Mucosa of descending colon (tissue), 3 donors: ENCODE measurements at regions not wholly inside any gene's neighbourhood (a gene's known extent, or its start where the extent isn't known, plus 50 kb on each side); places are given as distances from the start of the nearest gene placed in this dataset.
"Not testable (repeated sequence)": the region's sequence is repeated elsewhere in the genome, so short reads cannot be mapped to it uniquely, and the experiment has no call there.

ENCODE experiments used
- ATAC-seq: fragments of 200-7000 bp; cut with Tn5 transposase; one replicate; pipeline ENCODE4 v1.9.1; 2020; ENCODE audit warnings: mild to moderate bottlenecking, moderate library complexity
- DNase-seq, 3 donors: peaks; one replicate each; pipeline ENCODE4 v3.0.0-alpha.2; 2020
- H3K36me3 ChIP-seq: fragments of 200-600 bp; one replicate; pipeline ENCODE4 v1.8.0; 2021; ENCODE audit warnings: low read depth, mild to moderate bottlenecking
- H3K4me1 ChIP-seq: fragments of 200-600 bp; one replicate; pipeline ENCODE4 v1.8.0; 2021; ENCODE audit warnings: low read depth, mild to moderate bottlenecking
- H3K4me3 ChIP-seq: fragments of 200-600 bp; one replicate; pipeline ENCODE4 v1.8.0; 2021; ENCODE audit warnings: mild to moderate bottlenecking
- H3K9me3 ChIP-seq: fragments of 200-600 bp; one replicate; pipeline ENCODE4 v1.8.0; 2021; ENCODE audit warnings: mild to moderate bottlenecking
- intact Hi-C, 2 donors: fragments of 100-400 bp; cut with DNase I in 1 of 2; cut with micrococcal nuclease in 1 of 2; formaldehyde crosslinking; loops; one replicate each; pipeline versions ENCODE4 v1.11.0 to v1.11.1; 2022; cut with DNase I, micrococcal nuclease
- donor health status: DM: no; HTN: no; CAD: no; lungs with moderate emphysema.
- donor health status: DM: no; HTN: no; CAD: no.
- donor health status: DM: no; HTN: yes; CAD: no.

- DNase-seq, H3K36me3 ChIP-seq, ATAC-seq, H3K4me1 ChIP-seq, intact Hi-C loops, H3K4me3 ChIP-seq: not testable (repeated sequence)
- peaks cover 69% of the 10 kb centered on the region for H3K9me3 ChIP-seq
These were observed 139.7 kb upstream of the TPTE start for GRCh38 chr21:10381687-10382060.

- H3K36me3 ChIP-seq, H3K4me1 ChIP-seq, H3K4me3 ChIP-seq, intact Hi-C loops, ATAC-seq: not testable (repeated sequence)
- DNase-seq: peak in 1 of 3 donors; percentile 23
- H3K9me3 ChIP-seq: peaks cover 68% of the 10 kb centered on the region
These were observed 139.2 kb upstream of the TPTE start for GRCh38 chr21:10382135-10382534.

GRCh38 chr21:10382580-10382979 lies 138.8 kb upstream of the TPTE start:
- intact Hi-C loops, H3K4me1 ChIP-seq, ATAC-seq, DNase-seq, H3K36me3 ChIP-seq, H3K4me3 ChIP-seq: not testable (repeated sequence)
- H3K9me3 ChIP-seq: peaks cover 70% of the 10 kb centered on the region

- H3K36me3 ChIP-seq, DNase-seq, H3K4me3 ChIP-seq, intact Hi-C loops, ATAC-seq, H3K4me1 ChIP-seq: not testable (repeated sequence)
- H3K9me3 ChIP-seq: peaks cover 71% of the 10 kb centered on the region
These were observed 137.8 kb upstream of the TPTE start for GRCh38 chr21:10383571-10383970.

GRCh38 chr21:10384304-10384861 lies 137.0 kb upstream of the TPTE start:
- H3K36me3 ChIP-seq, intact Hi-C loops, ATAC-seq, DNase-seq, H3K4me3 ChIP-seq, H3K4me1 ChIP-seq: not testable (repeated sequence)
- H3K9me3 ChIP-seq: peaks cover 74% of the 10 kb centered on the region

- peaks cover 72% of the 10 kb centered on the region for H3K9me3 ChIP-seq
- intact Hi-C loops, H3K4me1 ChIP-seq, DNase-seq, H3K36me3 ChIP-seq, H3K4me3 ChIP-seq, ATAC-seq: not testable (repeated sequence)
These were observed 136.2 kb upstream of the TPTE start for GRCh38 chr21:10385202-10385601.

GRCh38 chr21:10385898-10386527 lies 135.4 kb upstream of the TPTE start:
- peak; percentile 6 for ATAC-seq
- intact Hi-C loops, H3K36me3 ChIP-seq, H3K4me3 ChIP-seq, DNase-seq, H3K4me1 ChIP-seq: not testable (repeated sequence)
- peaks cover 70% of the 10 kb centered on the region for H3K9me3 ChIP-seq

GRCh38 chr21:10387692-10388450 lies 133.5 kb upstream of the TPTE start:
- peaks cover 66% of the 10 kb centered on the region for H3K9me3 ChIP-seq
- intact Hi-C loops, H3K4me3 ChIP-seq, DNase-seq, ATAC-seq, H3K4me1 ChIP-seq, H3K36me3 ChIP-seq: not testable (repeated sequence)

- ATAC-seq, DNase-seq, intact Hi-C loops, H3K36me3 ChIP-seq, H3K4me1 ChIP-seq, H3K4me3 ChIP-seq: not testable (repeated sequence)
- H3K9me3 ChIP-seq: peaks cover 64% of the 10 kb centered on the region
These were observed 132.8 kb upstream of the TPTE start for GRCh38 chr21:10388625-10389024.

- DNase-seq, H3K4me1 ChIP-seq, H3K36me3 ChIP-seq, H3K4me3 ChIP-seq, intact Hi-C loops, ATAC-seq: not testable (repeated sequence)
- peaks cover 58% of the 10 kb centered on the region for H3K9me3 ChIP-seq
These were observed 129.1 kb upstream of the TPTE start for GRCh38 chr21:10392301-10392700.

GRCh38 chr21:10395963-10396362 lies 125.4 kb upstream of the TPTE start:
- H3K9me3 ChIP-seq: peaks cover 46% of the 10 kb centered on the region
- H3K4me1 ChIP-seq, H3K4me3 ChIP-seq, intact Hi-C loops, ATAC-seq, DNase-seq, H3K36me3 ChIP-seq: not testable (repeated sequence)

- H3K4me3 ChIP-seq, intact Hi-C loops, DNase-seq, H3K4me1 ChIP-seq, H3K36me3 ChIP-seq: not testable (repeated sequence)
- H3K9me3 ChIP-seq: peaks cover 52% of the 10 kb centered on the region
- ATAC-seq: peak; percentile 5
These were observed 123.9 kb upstream of the TPTE start for GRCh38 chr21:10397495-10397915.

GRCh38 chr21:10398692-10399489 lies 122.5 kb upstream of the TPTE start:
- H3K4me1 ChIP-seq, intact Hi-C loops, DNase-seq, H3K4me3 ChIP-seq, ATAC-seq, H3K36me3 ChIP-seq: not testable (repeated sequence)
- peaks cover 58% of the 10 kb centered on the region for H3K9me3 ChIP-seq
